ENCODE measurements at regions not wholly inside any gene's neighbourhood (a gene's known extent, or its start where the extent isn't known, plus 50 kb on each side); places are given as distances from the start of the nearest gene placed in this dataset.

GRCh38 chr12:92556141-92556540 is 146.6 kb upstream of the PLEKHG7 start:
- Histone ChIP-seq H3K27ac (no peak overlapping the region), H3K36me3 (no peaks in the 10 kb centered on the region), H3K4me3 (no peak overlapping the region), H3K4me1 (ENCODE audit: control insufficient read depth in 1 of 2, low read depth in 2 of 2) (peaks cover 19 to 45% of the 10 kb centered on the region in 2 donors), H3K9me3 (no peaks in the 10 kb centered on the region), H3K27me3 (replicated peaks; ENCODE audit: insufficient read depth) (no peaks in the 10 kb centered on the region)
- TF ChIP-seq CTCF (IDR thresholded peaks at IDR 0.05), result no peak
- ATAC-seq (ENCODE audit: insufficient number of reproducible peaks, low FRiP score, low read depth) (no peak), DNase-seq (ENCODE audit: low spot score) (no peak)

GRCh38 chr12:92554158-92555073 is 148.4 kb upstream of the PLEKHG7 start:
- Histone ChIP-seq H3K27ac (no peak overlapping the region), H3K36me3 (no peaks in the 10 kb centered on the region), H3K27me3 (replicated peaks; ENCODE audit: insufficient read depth) (no peaks in the 10 kb centered on the region), H3K4me3 (no peak overlapping the region), H3K4me1 (ENCODE audit: control insufficient read depth in 1 of 2, low read depth in 2 of 2) (peaks cover 19 to 38% of the 10 kb centered on the region in 2 donors), H3K9me3 (no peaks in the 10 kb centered on the region)
- ATAC-seq (ENCODE audit: insufficient number of reproducible peaks, low FRiP score, low read depth), result no peak
- DNase-seq (ENCODE audit: low spot score), result no peak
- TF ChIP-seq CTCF (IDR thresholded peaks at IDR 0.05), result no peak

DNA sequence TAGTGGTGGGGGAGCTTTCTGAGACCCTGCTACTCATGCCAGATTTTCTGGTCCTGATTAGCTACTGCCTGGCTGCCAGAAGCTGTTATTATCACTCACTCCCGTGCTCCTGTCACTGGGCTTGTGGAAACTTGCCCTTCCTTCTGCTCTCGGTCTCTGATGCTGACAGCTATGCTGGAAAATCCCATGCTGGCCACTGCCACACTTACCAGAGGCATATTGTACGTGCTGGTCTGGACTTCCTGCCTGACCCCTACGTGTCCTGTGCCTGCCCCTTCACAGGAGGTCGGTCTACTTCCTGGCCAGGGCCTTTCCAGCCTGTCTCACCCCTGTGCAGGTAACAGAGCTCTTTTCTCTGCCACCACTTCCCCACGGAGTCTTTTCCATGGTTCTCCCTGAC is 149.4 kb upstream of the PLEKHG7 start:
- ATAC-seq (ENCODE audit: insufficient number of reproducible peaks, low FRiP score, low read depth), result no peak

GRCh38 chr12:92552412-92553108 is 150.2 kb upstream of the PLEKHG7 start:
- no peaks in the 10 kb centered on the region for H3K36me3 ChIP-seq
- ATAC-seq (ENCODE audit: insufficient number of reproducible peaks, low FRiP score, low read depth), result no peak

More for the DNA sequence above, 149.4 kb upstream of the PLEKHG7 start:
- Histone ChIP-seq H3K9me3 (no peaks in the 10 kb centered on the region), H3K4me1 (ENCODE audit: control insufficient read depth in 1 of 2, low read depth in 2 of 2) (peaks cover 17 to 29% of the 10 kb centered on the region in 2 donors), H3K27ac (peak overlapping the region in 1 of 2 donors; percentile 35), H3K36me3 (no peaks in the 10 kb centered on the region), H3K27me3 (replicated peaks; ENCODE audit: insufficient read depth) (no peaks in the 10 kb centered on the region), H3K4me3 (no peak overlapping the region)
- no peak for DNase-seq (ENCODE audit: low spot score)
- no peak for TF ChIP-seq CTCF (IDR thresholded peaks at IDR 0.05)

More at GRCh38 chr12:92552412-92553108, 150.2 kb upstream of the PLEKHG7 start:
- H3K27ac ChIP-seq, result no peak overlapping the region
- no peaks in the 10 kb centered on the region for H3K9me3 ChIP-seq
- no peak for DNase-seq (ENCODE audit: low spot score)
- peaks cover 16 to 22% of the 10 kb centered on the region in 2 donors for H3K4me1 ChIP-seq (ENCODE audit: control insufficient read depth in 1 of 2, low read depth in 2 of 2)
- no peaks in the 10 kb centered on the region for H3K27me3 ChIP-seq (replicated peaks; ENCODE audit: insufficient read depth)
- H3K4me3 ChIP-seq, result no peak overlapping the region
- TF ChIP-seq CTCF (IDR thresholded peaks at IDR 0.05), result no peak
